Progenitor cell of endocrine pancreas (in vitro differentiated cells): ENCODE measurements at regions not wholly inside any gene's neighbourhood (a gene's known extent, or its start where the extent isn't known, plus 50 kb on each side); places are given as distances from the start of the nearest gene placed in this dataset.
A peak's percentile ranks its signal among the peaks of the same experiment; 100 is the strongest.

Source experiments
- DNase-seq: peaks from one replicate; pipeline ENCODE4 v3.0.0; 2021; ENCODE audit warnings: low spot score; ENCODE audit not compliant: unreplicated experiment
- H3K27ac Mint-ChIP-seq: 2 replicates; pipeline ENCODE4 v1.8.0; 2021; ENCODE audit warnings: mild to moderate bottlenecking, moderate library complexity, mixed read lengths
- H3K27me3 Mint-ChIP-seq: 2 replicates; pipeline ENCODE4 v1.8.0; 2021; ENCODE audit warnings: mixed read lengths
- H3K36me3 Mint-ChIP-seq: 2 replicates; pipeline ENCODE4 v1.8.0; 2022; ENCODE audit warnings: mixed read lengths; ENCODE audit not compliant: insufficient read depth
- H3K4me1 Mint-ChIP-seq: 2 replicates; pipeline ENCODE4 v1.8.0; 2021; ENCODE audit warnings: low read depth, mixed read lengths
- H3K4me3 Mint-ChIP-seq: 2 replicates; pipeline ENCODE4 v1.8.0; 2021; ENCODE audit warnings: low read depth, mild to moderate bottlenecking, moderate library complexity, mixed read lengths
- H3K9me3 Mint-ChIP-seq: 2 replicates; pipeline ENCODE4 v1.8.0; 2021; ENCODE audit warnings: low read depth, mixed read lengths
- CTCF ChIP-seq: fragments of 200-600 bp; sonication (generic); IDR thresholded peaks from one replicate; pipeline ENCODE4 v1.5.0; 2021; ENCODE audit warnings: antibody characterized with exemption, mild to moderate bottlenecking; ENCODE audit not compliant: unreplicated experiment

- Mint-ChIP-seq H3K9me3 (no peaks in the 10 kb centered on the region), H3K4me3 (no peak overlapping the region), H3K27me3 (peaks cover 6% of the 10 kb centered on the region), H3K36me3 (no peaks in the 10 kb centered on the region), H3K27ac (no peak overlapping the region), H3K4me1 (peaks cover 4% of the 10 kb centered on the region)
- TF ChIP-seq CTCF: no peak
- no peak for DNase-seq
Observed at GRCh38 chr12:3972576-3972975, 99.4 kb upstream of the PARP11 start.

- Mint-ChIP-seq H3K27me3 (peaks cover 8% of the 10 kb centered on the region), H3K36me3 (no peaks in the 10 kb centered on the region), H3K4me3 (no peak overlapping the region), H3K4me1 (peaks cover 4% of the 10 kb centered on the region), H3K27ac (no peak overlapping the region), H3K9me3 (no peaks in the 10 kb centered on the region)
- no peak for DNase-seq
- no peak for TF ChIP-seq CTCF
Observed at GRCh38 chr12:3968523-3968922, 95.3 kb upstream of the PARP11 start.

- peaks cover 4% of the 10 kb centered on the region for H3K27me3 Mint-ChIP-seq
- DNase-seq: no peak
- H3K36me3 Mint-ChIP-seq: no peaks in the 10 kb centered on the region
- H3K4me1 Mint-ChIP-seq: peaks cover 4% of the 10 kb centered on the region
- H3K27ac Mint-ChIP-seq: peak overlapping the region; percentile 6
- no peak overlapping the region for H3K4me3 Mint-ChIP-seq
- TF ChIP-seq CTCF: no peak
- H3K9me3 Mint-ChIP-seq: no peaks in the 10 kb centered on the region
Observed at GRCh38 chr12:3967556-3968160, 94.5 kb upstream of the PARP11 start.

GRCh38 chr12:3966376-3966775, 93.2 kb upstream of the PARP11 start:
- DNase-seq: no peak
- TF ChIP-seq CTCF: no peak

GRCh38 chr12:3965046-3965445, 91.8 kb upstream of the PARP11 start:
- no peak for TF ChIP-seq CTCF
- Mint-ChIP-seq H3K27me3 (peaks cover 7% of the 10 kb centered on the region), H3K9me3 (no peaks in the 10 kb centered on the region), H3K36me3 (no peaks in the 10 kb centered on the region), H3K4me1 (peaks cover 14% of the 10 kb centered on the region), H3K27ac (no peak overlapping the region), H3K4me3 (no peak overlapping the region)
- DNase-seq: no peak

More at GRCh38 chr12:3966376-3966775, 93.2 kb upstream of the PARP11 start:
- H3K9me3 Mint-ChIP-seq: no peaks in the 10 kb centered on the region
- no peaks in the 10 kb centered on the region for H3K36me3 Mint-ChIP-seq
- peaks cover 7% of the 10 kb centered on the region for H3K27me3 Mint-ChIP-seq
- H3K27ac Mint-ChIP-seq: no peak overlapping the region
- H3K4me3 Mint-ChIP-seq: no peak overlapping the region
- H3K4me1 Mint-ChIP-seq: peaks cover 11% of the 10 kb centered on the region
